ENCODE measurements at regions not wholly inside any gene's neighbourhood (a gene's known extent, or its start where the extent isn't known, plus 50 kb on each side); places are given as distances from the start of the nearest gene placed in this dataset.
"Not testable (repeated sequence)": the region's sequence is repeated elsewhere in the genome, so short reads cannot be mapped to it uniquely, and the experiment has no call there.

DNA sequence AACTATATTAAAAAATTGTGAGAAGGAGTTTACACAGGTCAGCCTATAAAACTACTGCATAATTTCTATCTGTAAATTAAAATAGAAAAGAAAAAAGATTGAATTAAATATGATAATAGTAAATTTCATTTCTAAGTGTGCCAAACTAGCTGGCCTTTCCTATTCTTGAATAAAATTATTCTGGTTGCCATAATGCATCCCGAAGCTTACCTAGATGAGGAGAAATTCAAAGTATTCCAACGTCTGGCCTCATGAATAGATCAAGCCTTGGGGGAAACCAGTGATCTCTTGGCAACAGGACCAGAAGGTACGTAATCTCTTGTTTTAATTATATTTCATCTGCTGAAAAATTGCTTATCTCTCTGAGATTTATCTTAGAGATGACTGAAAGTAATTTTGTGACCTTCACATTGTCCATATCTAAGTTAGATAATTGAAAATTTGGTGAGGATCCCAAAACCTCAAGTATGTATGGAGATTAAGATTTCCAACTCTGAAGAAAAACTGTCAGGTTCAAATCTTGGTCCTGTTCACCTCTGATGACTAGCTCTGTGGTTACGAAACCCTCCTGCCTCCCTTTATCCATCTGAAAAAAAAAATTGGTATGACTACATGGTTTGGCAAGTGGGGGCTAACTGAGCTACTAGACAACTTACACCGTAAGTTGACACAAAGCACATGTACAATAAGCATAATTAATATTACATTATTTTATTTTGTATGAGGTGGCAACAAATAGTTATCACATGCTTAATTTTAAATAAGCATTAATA, 891.4 kb upstream of the ADAMTS5 start:
- not testable (repeated sequence) for H3K27ac ChIP-seq (ENCODE audit: low read length); H3K36me3 ChIP-seq (ENCODE audit: insufficient read depth, low read length); H2AFZ ChIP-seq (ENCODE audit: low read length); H3K4me3 ChIP-seq (ENCODE audit: low read length); H3K4me2 ChIP-seq (ENCODE audit: low read depth, low read length, poor library complexity, severe bottlenecking); H3K9me3 ChIP-seq (ENCODE audit: low read length); H3K79me2 ChIP-seq (ENCODE audit: low read length); H3K9me2 ChIP-seq (replicated peaks; ENCODE audit: insufficient read depth, low read length); DNase-seq; H4K20me1 ChIP-seq (ENCODE audit: insufficient read depth, low read depth, low read length); H3K9ac ChIP-seq (ENCODE audit: low read length); H3K27me3 ChIP-seq (ENCODE audit: low read length); H3K4me1 ChIP-seq (ENCODE audit: low read length)

DNA sequence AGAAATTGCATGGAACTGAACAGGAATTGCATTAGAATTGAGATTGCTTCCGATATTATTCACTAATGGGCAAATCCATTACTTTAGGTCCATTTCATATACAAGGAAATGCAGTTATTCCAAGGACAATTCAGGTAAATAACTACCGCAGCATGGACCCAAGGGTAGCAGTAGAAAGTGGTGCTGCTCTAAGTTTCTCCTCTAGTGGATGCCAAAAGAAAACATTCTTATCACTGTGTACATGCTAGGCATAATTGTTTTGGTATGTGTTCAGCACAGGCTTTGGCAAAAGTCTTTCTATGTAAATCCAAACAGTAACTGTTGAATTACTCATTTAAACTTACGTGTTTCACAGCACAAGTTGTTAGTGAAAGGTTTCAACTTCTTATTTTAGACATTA, 890.1 kb upstream of the ADAMTS5 start:
- not testable (repeated sequence) for H3K4me1 ChIP-seq (ENCODE audit: low read length); H3K79me2 ChIP-seq (ENCODE audit: low read length); H3K9me3 ChIP-seq (ENCODE audit: low read length); H3K27me3 ChIP-seq (ENCODE audit: low read length); H2AFZ ChIP-seq (ENCODE audit: low read length); H3K9me2 ChIP-seq (replicated peaks; ENCODE audit: insufficient read depth, low read length); H4K20me1 ChIP-seq (ENCODE audit: insufficient read depth, low read depth, low read length); H3K4me3 ChIP-seq (ENCODE audit: low read length); H3K9ac ChIP-seq (ENCODE audit: low read length); H3K4me2 ChIP-seq (ENCODE audit: low read depth, low read length, poor library complexity, severe bottlenecking); H3K27ac ChIP-seq (ENCODE audit: low read length); H3K36me3 ChIP-seq (ENCODE audit: insufficient read depth, low read length); DNase-seq

DNA sequence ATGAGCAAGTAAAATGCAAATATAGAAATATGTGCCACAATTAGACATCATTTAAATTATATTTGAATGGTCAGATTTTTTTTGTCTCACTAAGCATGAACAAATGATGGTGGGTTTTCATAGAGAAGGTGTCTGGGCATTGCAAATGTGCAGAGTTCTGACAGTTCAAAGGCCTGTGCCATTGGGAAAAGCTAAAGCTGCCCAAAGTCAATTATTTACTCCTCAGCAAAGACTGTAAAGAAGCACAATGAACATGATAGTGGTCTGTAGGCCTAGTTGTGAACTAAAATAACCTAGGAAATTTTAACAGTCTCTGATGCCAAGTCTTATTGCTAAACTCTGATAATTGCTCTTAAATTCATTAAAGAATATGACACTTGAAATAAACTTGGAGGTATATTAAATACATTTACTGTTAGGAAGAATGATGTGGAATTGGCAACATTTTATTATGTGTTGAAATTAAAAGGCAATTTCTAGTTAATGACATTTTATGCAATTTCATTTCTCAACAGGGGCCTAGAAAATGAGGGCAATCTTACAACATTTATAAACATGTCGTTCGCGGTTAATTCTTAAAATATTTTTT, 874.3 kb upstream of the ADAMTS5 start:
- Histone ChIP-seq H3K36me3 (ENCODE audit: insufficient read depth, low read length) (no peaks in the 10 kb centered on the region), H3K9me2 (replicated peaks; ENCODE audit: insufficient read depth, low read length) (no peaks in the 10 kb centered on the region), H3K27me3 (ENCODE audit: low read length) (no peaks in the 10 kb centered on the region), H3K4me2 (ENCODE audit: low read depth, low read length, poor library complexity, severe bottlenecking) (no peak overlapping the region), H3K4me3 (ENCODE audit: low read length) (no peak overlapping the region), H3K4me1 (ENCODE audit: low read length) (no peaks in the 10 kb centered on the region), H3K79me2 (ENCODE audit: low read length) (no peaks in the 10 kb centered on the region), H3K27ac (ENCODE audit: low read length) (no peak overlapping the region), H3K9me3 (ENCODE audit: low read length) (peaks cover 13% of the 10 kb centered on the region; the same call in 1 of the 2 replicates), H2AFZ (ENCODE audit: low read length) (no peak overlapping the region), H3K9ac (ENCODE audit: low read length) (no peak overlapping the region), H4K20me1 (ENCODE audit: insufficient read depth, low read depth, low read length) (no peaks in the 10 kb centered on the region)
- no peak for DNase-seq

DNA sequence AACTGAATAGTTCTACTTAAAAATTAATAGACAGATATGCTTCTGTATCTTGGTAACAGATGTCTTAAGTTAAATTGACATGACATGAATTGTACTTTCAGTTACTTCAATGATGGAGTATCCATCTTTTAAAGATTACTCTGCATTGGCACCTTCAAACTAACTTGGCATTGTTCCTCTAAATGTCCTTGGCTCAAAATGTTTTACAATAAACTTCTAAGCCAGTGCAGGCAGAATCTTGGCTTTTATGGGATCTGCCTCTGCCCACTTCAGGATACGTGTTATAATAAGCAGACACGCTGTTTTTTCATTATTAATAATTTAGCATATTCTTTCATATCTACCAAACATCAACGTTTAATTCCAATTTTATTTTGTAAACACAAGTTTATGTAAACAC, 873.4 kb upstream of the ADAMTS5 start:
- no peaks in the 10 kb centered on the region for H3K27me3 ChIP-seq (ENCODE audit: low read length)
- peaks cover 13% of the 10 kb centered on the region; the same call in 1 of the 2 replicates for H3K9me3 ChIP-seq (ENCODE audit: low read length)
- DNase-seq: no peak
- H4K20me1 ChIP-seq (ENCODE audit: insufficient read depth, low read depth, low read length): no peaks in the 10 kb centered on the region
- no peak overlapping the region for H3K4me2 ChIP-seq (ENCODE audit: low read depth, low read length, poor library complexity, severe bottlenecking)
- no peaks in the 10 kb centered on the region for H3K79me2 ChIP-seq (ENCODE audit: low read length)
- H3K4me1 ChIP-seq (ENCODE audit: low read length): no peaks in the 10 kb centered on the region
- no peak overlapping the region for H3K9ac ChIP-seq (ENCODE audit: low read length)
- no peaks in the 10 kb centered on the region for H3K36me3 ChIP-seq (ENCODE audit: insufficient read depth, low read length)
- no peak overlapping the region for H3K4me3 ChIP-seq (ENCODE audit: low read length)
- no peaks in the 10 kb centered on the region for H3K9me2 ChIP-seq (replicated peaks; ENCODE audit: insufficient read depth, low read length)
- no peak overlapping the region for H3K27ac ChIP-seq (ENCODE audit: low read length)
- no peak overlapping the region for H2AFZ ChIP-seq (ENCODE audit: low read length)

DNA sequence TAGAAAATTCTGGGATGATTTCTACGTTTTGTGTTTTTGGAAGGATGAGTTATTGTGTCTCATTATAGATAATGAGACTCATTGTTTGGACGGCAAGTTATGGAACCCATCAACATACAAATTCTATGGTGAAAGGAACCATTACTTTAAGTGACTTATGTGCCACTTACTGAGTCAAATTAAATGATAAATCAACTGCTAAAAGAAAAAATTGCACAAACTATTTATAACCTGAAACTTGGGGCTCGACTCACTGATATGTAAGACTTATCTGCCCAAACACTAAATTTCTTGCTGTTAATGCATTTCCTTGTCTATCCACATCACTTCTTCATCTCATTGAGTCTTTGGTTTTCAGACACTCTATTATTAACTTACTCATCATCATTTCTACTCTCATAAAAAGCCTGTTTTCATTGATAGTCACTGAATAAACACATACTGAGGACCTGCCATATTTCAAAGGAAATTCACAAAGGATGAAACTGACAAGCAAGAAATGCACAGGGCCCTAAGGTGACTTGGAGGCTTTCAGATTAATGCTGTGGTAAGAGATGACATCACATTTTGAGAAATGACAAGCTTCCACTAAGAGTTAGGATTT, 872.7 kb upstream of the ADAMTS5 start:
- no peak overlapping the region for H3K27ac ChIP-seq (ENCODE audit: low read length)
- no peak overlapping the region for H3K9ac ChIP-seq (ENCODE audit: low read length)
- no peak overlapping the region for H3K4me3 ChIP-seq (ENCODE audit: low read length)
- no peaks in the 10 kb centered on the region for H3K36me3 ChIP-seq (ENCODE audit: insufficient read depth, low read length)
- DNase-seq: no peak
- H3K9me2 ChIP-seq (replicated peaks; ENCODE audit: insufficient read depth, low read length): no peaks in the 10 kb centered on the region
- H4K20me1 ChIP-seq (ENCODE audit: insufficient read depth, low read depth, low read length): no peaks in the 10 kb centered on the region
- H3K4me2 ChIP-seq (ENCODE audit: low read depth, low read length, poor library complexity, severe bottlenecking): no peak overlapping the region
- peaks cover 13% of the 10 kb centered on the region; the same call in 1 of the 2 replicates for H3K9me3 ChIP-seq (ENCODE audit: low read length)
- H2AFZ ChIP-seq (ENCODE audit: low read length): no peak overlapping the region
- no peaks in the 10 kb centered on the region for H3K4me1 ChIP-seq (ENCODE audit: low read length)
- no peaks in the 10 kb centered on the region for H3K27me3 ChIP-seq (ENCODE audit: low read length)
- no peaks in the 10 kb centered on the region for H3K79me2 ChIP-seq (ENCODE audit: low read length)

DNA sequence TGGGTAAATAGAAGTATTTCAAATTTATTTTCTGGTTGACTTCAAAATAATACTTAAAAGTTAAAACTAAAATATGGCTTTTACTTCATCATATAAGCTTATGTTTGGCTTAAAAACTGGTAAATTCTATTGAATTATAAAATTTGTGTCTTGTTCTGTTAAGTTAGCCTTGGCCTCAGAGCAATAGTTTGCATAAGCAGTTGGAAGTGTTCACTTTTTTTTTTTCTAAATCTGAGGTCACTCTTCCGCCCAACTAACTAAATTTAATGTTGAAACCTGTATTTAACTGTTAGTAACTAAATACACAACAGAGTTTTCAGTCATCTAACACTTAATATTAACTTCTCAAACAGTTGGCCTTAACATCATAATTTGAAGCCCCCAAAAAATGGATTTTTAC, 871.7 kb upstream of the ADAMTS5 start:
- H3K9ac ChIP-seq (ENCODE audit: low read length): no peak overlapping the region
- DNase-seq: no peak
- no peaks in the 10 kb centered on the region for H3K36me3 ChIP-seq (ENCODE audit: insufficient read depth, low read length)
- H3K27me3 ChIP-seq (ENCODE audit: low read length): no peaks in the 10 kb centered on the region
- H3K79me2 ChIP-seq (ENCODE audit: low read length): no peaks in the 10 kb centered on the region
- no peak overlapping the region for H3K27ac ChIP-seq (ENCODE audit: low read length)
- no peak overlapping the region for H3K4me3 ChIP-seq (ENCODE audit: low read length)
- H4K20me1 ChIP-seq (ENCODE audit: insufficient read depth, low read depth, low read length): no peaks in the 10 kb centered on the region
- no peaks in the 10 kb centered on the region for H3K4me1 ChIP-seq (ENCODE audit: low read length)
- H3K9me2 ChIP-seq (replicated peaks; ENCODE audit: insufficient read depth, low read length): no peaks in the 10 kb centered on the region
- H3K9me3 ChIP-seq (ENCODE audit: low read length): peaks cover 13% of the 10 kb centered on the region; the same call in 1 of the 2 replicates
- no peak overlapping the region for H2AFZ ChIP-seq (ENCODE audit: low read length)
- H3K4me2 ChIP-seq (ENCODE audit: low read depth, low read length, poor library complexity, severe bottlenecking): no peak overlapping the region

DNA sequence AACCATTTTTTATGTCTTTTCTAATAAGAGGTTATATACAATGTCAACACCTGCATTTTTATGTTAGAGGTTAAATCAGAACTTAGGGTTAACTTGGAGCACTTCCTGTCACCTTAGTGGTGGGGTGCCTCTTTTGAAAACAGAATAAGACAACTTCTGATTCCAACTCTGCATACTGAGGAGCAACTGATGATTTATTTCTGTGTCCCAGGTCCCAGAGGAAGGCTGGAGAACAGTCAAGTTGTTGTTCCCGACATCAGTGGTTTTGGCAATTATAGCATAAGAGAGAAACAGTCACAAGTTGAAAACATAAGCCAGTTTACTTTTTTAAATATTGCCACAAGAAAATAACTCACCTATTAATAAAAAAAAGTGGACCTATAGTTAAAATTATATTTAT, 871.0 kb upstream of the ADAMTS5 start:
- H2AFZ ChIP-seq (ENCODE audit: low read length): no peak overlapping the region
- no peaks in the 10 kb centered on the region for H3K9me2 ChIP-seq (replicated peaks; ENCODE audit: insufficient read depth, low read length)
- no peaks in the 10 kb centered on the region for H4K20me1 ChIP-seq (ENCODE audit: insufficient read depth, low read depth, low read length)
- H3K9ac ChIP-seq (ENCODE audit: low read length): no peak overlapping the region
- no peaks in the 10 kb centered on the region for H3K79me2 ChIP-seq (ENCODE audit: low read length)
- peaks cover 13% of the 10 kb centered on the region; the same call in 1 of the 2 replicates for H3K9me3 ChIP-seq (ENCODE audit: low read length)
- H3K27ac ChIP-seq (ENCODE audit: low read length): no peak overlapping the region
- no peaks in the 10 kb centered on the region for H3K36me3 ChIP-seq (ENCODE audit: insufficient read depth, low read length)
- no peak overlapping the region for H3K4me3 ChIP-seq (ENCODE audit: low read length)
- H3K27me3 ChIP-seq (ENCODE audit: low read length): no peaks in the 10 kb centered on the region
- H3K4me2 ChIP-seq (ENCODE audit: low read depth, low read length, poor library complexity, severe bottlenecking): no peak overlapping the region
- H3K4me1 ChIP-seq (ENCODE audit: low read length): no peaks in the 10 kb centered on the region
- DNase-seq: no peak

DNA sequence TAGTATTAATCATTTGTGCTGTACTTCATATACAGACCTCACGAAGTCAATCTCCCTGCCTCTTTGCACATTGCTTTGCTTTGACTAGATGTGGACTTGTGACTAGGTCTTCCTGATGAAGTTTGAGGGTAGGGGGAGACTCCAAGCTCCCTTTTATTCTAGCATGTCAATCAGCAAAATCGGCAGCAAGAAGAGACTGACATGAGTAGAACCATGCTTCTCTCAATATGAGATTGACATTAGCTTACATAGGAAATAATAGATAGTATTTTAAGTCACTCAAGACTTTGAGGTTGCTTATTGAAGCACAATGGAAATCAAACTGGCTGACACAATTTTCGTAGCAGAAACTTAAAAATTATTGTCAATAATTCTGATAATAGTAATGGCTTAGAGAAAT, 866.4 kb upstream of the ADAMTS5 start:
- Histone ChIP-seq H3K9me2 (replicated peaks; ENCODE audit: insufficient read depth, low read length) (no peaks in the 10 kb centered on the region), H3K27ac (ENCODE audit: low read length) (no peak overlapping the region), H3K4me1 (ENCODE audit: low read length) (no peaks in the 10 kb centered on the region), H3K79me2 (ENCODE audit: low read length) (no peaks in the 10 kb centered on the region), H3K9me3 (ENCODE audit: low read length) (peaks cover 15% of the 10 kb centered on the region; the same call in 1 of the 2 replicates), H3K36me3 (ENCODE audit: insufficient read depth, low read length) (no peaks in the 10 kb centered on the region), H3K9ac (ENCODE audit: low read length) (no peak overlapping the region), H3K4me3 (ENCODE audit: low read length) (no peak overlapping the region), H3K4me2 (ENCODE audit: low read depth, low read length, poor library complexity, severe bottlenecking) (no peak overlapping the region), H3K27me3 (ENCODE audit: low read length) (no peaks in the 10 kb centered on the region), H4K20me1 (ENCODE audit: insufficient read depth, low read depth, low read length) (no peaks in the 10 kb centered on the region), H2AFZ (ENCODE audit: low read length) (no peak overlapping the region)
- DNase-seq: no peak
